ENCODE measurements at regions not wholly inside any gene's neighbourhood (a gene's known extent, or its start where the extent isn't known, plus 50 kb on each side); places are given as distances from the start of the nearest gene placed in this dataset.
A peak's percentile ranks its signal among the peaks of the same experiment; 100 is the strongest.
"Not testable (repeated sequence)": the region's sequence is repeated elsewhere in the genome, so short reads cannot be mapped to it uniquely, and the experiment has no call there.

DNA sequence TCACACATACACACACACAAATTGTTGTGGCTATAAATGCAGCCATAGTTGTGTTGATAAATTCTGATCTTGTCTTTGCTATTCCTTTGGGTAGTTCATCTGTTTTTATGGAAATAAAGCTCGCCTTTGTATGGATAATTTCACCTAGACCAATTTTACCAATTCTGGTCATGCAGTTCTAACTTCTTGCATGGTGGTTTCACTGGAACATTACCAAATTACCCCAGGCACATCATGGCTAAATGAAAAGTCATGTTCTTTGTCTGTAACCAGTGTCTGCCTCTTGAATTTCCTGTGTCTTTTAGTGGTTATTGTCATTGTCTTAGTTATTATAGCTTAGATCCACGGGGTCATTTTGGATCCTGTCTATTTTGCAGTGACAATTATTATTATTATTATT is 50.3 kb upstream of the TMC1 start:
- DNase-seq = no peak

- DNase-seq = no peak
Measured at GRCh38 chr9:72467766-72468738, 53.4 kb upstream of the TMC1 start.

GRCh38 chr9:72465593-72465984 is 55.8 kb upstream of the TMC1 start:
- DNase-seq = no peak

GRCh38 chr9:72464857-72465592 is 56.4 kb upstream of the TMC1 start:
- no peak for DNase-seq

- DNase-seq = no peak
Measured at GRCh38 chr9:72462340-72462739, 59.1 kb upstream of the TMC1 start.

DNA sequence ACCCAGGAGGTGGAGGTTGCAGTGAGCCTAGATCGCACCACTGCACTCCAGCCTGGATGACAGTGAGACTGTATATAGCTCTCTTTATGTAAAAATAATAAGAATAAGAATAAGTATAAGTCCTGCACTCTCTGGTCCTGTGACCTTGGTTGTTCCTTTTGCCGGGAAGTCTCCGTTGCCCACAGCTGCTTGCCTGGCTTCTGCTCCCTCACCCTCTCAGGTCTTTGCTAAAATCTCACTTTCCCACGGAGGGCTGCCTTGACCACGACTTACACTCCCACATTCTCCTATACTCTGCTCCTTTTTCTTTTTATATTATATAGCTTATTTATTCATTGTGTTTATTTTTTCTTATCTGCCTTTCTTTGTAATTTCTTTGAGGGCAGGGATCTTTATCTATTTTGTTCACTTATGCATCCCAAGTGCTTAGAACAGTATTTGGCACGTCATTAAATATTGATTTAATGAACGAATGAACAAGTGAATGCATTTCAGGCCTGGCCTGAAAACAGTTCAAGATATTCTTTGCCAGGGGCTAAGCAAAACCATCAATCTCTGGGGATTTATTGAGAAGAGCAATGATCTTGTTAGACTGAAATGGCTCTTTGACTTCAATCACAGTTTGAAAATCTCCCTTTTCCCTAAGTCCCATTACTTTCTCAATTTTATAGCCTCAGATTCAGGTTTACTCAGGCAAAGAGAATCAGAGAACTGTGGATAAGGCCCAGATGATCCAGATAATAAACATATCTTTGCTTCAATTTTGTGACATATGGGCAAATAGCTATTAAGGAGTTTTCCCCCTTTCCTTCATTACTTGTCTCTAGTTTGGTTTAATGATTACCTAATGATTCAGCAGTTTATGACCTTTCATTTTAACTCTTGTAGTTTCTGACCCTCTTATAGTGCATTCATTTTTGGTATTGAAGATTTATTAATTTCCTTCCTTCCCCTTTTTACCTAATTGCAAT is 60.8 kb upstream of the TMC1 start:
- DNase-seq = no peak

DNA sequence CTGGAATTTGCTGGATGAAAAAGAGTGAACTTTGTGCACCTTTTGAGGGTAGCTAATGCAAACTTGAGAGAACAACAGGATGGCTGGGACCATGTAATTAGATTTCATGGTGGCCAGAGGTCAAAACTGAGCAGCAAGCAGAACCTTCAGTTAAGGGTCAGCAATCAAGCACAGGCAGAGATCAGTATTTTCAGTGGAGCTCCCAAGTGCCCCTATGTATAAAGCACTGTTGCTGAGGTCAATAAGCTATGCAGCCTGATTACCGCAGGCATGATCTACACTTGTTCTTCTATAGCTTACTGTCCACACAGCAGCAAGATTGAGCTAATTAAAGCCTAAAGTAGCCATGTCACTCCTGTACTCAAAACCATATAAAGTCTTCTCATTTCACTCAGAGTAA is 62.1 kb upstream of the TMC1 start:
- no peak for DNase-seq

- DNase-seq = no peak
Measured at GRCh38 chr9:72458153-72458552, 63.3 kb upstream of the TMC1 start.

DNA sequence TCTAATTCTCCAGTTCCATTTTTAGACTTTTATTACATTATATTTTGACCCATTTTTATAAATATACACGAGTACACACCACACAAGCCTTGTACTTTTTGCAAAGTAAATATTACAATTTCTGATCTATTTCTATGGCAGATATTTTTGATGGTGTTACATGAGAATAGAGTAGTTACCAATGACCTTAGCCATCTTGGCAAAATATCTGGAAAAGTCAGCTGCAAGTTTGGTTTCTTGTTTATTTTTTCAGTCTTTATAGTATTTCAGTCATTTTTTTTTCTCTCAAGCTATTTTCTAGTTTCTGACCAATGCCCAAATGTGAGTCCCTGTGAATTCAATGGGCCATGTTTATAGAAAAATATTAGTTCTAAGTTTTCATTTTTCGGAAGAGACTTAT is 64.0 kb upstream of the TMC1 start:
- DNase-seq = no peak

DNA sequence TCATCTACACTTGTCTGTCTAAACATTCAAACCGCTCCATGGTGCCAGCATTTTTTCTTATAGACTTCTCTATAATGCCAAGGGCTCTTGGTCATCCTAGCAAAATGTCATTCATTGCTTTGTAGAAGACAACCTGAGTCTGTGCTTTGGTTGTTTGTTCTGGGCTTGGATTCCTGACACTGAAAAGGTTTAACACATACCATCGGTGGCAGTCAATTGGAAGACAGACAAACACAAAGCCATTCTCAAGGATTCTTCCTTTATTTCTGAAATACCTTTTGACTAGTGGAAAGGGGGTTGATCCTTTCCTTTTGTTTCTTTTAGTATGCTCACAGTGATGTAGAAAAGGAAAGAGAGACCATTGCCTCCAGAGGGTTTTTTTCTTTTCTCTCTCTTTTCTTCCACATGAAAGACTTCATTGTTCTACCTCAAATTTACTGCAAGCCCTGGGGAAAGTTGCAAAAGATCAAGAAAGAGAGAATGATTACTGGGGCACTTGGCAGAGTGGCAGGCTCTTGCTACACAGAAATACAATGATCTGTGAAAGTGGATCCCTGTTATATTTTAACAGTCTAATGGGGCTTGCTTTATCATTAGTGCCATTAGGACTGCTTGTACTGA is 66.4 kb upstream of the TMC1 start:
- DNase-seq = no peak

GRCh38 chr9:72453797-72454196 is 67.6 kb upstream of the TMC1 start:
- DNase-seq = no peak

DNA sequence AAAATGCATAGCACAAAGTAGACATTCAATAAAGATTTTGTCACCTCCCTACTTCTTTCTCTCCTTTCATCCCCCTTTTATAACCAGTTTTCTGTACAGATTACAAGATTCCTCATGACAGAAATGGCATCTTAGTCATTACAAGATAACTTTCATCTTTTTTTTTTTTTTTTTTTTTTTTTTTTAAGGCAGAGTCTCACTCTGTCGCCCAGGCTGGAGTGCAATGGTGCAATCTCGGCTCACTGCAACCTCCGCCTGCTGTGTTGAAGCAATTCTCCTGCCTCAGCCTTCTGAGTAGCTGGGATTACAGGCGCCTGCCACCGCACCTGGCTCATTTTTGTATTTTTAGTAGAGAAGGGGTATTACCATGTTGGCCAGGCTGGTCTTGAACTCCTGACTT is 75.2 kb upstream of the TMC1 start:
- DNase-seq = not testable (repeated sequence)

GRCh38 chr9:72445306-72445995 is 76.0 kb upstream of the TMC1 start:
- no peak for DNase-seq

GRCh38 chr9:72444435-72444834 is 77.0 kb upstream of the TMC1 start:
- DNase-seq = no peak

GRCh38 chr9:72443855-72444254 is 77.6 kb upstream of the TMC1 start:
- peak; percentile 84 for DNase-seq

- peak; percentile 34 for DNase-seq
Measured at GRCh38 chr9:72441848-72442607, 77.0 kb upstream of the ZFAND5 start.

GRCh38 chr9:72440992-72441847 is 76.2 kb upstream of the ZFAND5 start:
- no peak for DNase-seq

DNA sequence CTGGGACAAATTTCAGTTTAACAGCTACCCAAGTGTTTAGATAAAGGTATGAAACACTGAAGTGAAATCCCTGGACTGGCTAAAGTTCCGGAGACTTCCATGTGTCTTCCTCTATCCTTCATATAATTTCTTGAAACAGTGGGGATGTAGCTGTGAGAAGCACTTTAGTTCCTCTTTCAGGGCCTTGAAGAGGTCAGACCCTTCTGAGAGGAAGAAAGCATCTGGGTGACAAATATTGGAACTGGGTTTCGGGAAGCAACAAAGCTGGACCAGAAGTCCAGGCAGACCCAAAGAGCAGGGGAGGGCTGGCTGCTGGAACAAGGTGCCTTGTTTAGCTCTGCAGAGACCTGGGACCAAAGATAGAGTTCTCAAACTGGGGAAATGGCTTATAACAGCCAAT is 75.4 kb upstream of the ZFAND5 start:
- no peak for DNase-seq

GRCh38 chr9:72433616-72434267 is 68.7 kb upstream of the ZFAND5 start:
- not testable (repeated sequence) for DNase-seq

All from activated CD4-positive, alpha-beta T cell treated with anti-CD3 and anti-CD28 coated beads, Interleukin-2, Interleukin-6, amounts not matched to agents 100 ng/mL and 50 ng/mL, durations not matched to agents 16 hours and 8 hours (primary cell).